ENCODE measurements at regions not wholly inside any gene's neighbourhood (a gene's known extent, or its start where the extent isn't known, plus 50 kb on each side); places are given as distances from the start of the nearest gene placed in this dataset.

DNA sequence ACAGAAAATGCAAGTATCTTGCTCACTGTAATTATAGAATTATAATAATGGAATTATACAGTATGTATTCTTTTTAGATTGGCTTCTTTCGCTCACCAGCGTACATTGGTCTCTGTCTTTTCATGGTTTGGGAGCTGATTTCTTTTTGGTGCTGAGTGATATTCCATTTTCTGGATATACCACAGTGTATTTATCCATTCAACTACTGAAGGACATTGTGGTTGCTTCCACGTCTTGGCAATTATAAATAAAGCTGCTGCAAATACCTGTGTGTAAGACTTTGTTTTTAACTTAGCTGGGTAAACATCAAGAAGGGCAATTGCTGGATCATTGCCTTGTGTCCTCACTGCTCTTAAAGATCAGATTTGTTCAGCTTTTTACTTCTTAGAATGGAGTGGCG lies 55.3 kb downstream of the SEPTIN7 start:
- TF ChIP-seq, protein P1, sequence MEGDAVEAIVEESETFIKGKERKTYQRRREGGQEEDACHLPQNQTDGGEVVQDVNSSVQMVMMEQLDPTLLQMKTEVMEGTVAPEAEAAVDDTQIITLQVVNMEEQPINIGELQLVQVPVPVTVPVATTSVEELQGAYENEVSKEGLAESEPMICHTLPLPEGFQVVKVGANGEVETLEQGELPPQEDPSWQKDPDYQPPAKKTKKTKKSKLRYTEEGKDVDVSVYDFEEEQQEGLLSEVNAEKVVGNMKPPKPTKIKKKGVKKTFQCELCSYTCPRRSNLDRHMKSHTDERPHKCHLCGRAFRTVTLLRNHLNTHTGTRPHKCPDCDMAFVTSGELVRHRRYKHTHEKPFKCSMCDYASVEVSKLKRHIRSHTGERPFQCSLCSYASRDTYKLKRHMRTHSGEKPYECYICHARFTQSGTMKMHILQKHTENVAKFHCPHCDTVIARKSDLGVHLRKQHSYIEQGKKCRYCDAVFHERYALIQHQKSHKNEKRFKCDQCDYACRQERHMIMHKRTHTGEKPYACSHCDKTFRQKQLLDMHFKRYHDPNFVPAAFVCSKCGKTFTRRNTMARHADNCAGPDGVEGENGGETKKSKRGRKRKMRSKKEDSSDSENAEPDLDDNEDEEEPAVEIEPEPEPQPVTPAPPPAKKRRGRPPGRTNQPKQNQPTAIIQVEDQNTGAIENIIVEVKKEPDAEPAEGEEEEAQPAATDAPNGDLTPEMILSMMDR (conservative IDR thresholded peaks at IDR 0.05), result no peak
- Histone ChIP-seq H2BK120ac (ENCODE audit: low read depth, low read length, poor library complexity, severe bottlenecking) (no peak overlapping the region), H2AFZ (ENCODE audit: low read length) (no peak overlapping the region), H3K23me2 (ENCODE audit: insufficient read length, low read depth, low read length, poor library complexity, severe bottlenecking) (no peaks in the 10 kb centered on the region), H3K79me2 (ENCODE audit: insufficient read depth, low read length) (peaks cover 2% of the 10 kb centered on the region; the same call in 1 of the 2 replicates), H3K9ac (ENCODE audit: extremely low read depth, insufficient read length, low read length) (no peak overlapping the region), H3K56ac (ENCODE audit: insufficient read length, low read depth, low read length) (no peak overlapping the region), H3K9me3 (ENCODE audit: control insufficient read depth, low read depth, low read length) (no peaks in the 10 kb centered on the region), H2BK15ac (ENCODE audit: low read depth, low read length) (no peak overlapping the region), H3K27me3 (ENCODE audit: insufficient read depth, low read length) (no peaks in the 10 kb centered on the region), H2BK20ac (ENCODE audit: low read depth, low read length, poor library complexity, severe bottlenecking) (no peak overlapping the region), H3K27ac (ENCODE audit: insufficient read length, low read depth, low read length) (no peak overlapping the region), H3K4me2 (ENCODE audit: insufficient read depth, insufficient read length, low read length) (no peak overlapping the region), H3K14ac (ENCODE audit: insufficient read depth, low read length) (no peak overlapping the region), H3K79me1 (ENCODE audit: insufficient read depth, low read depth, low read length, poor library complexity, severe bottlenecking) (peaks cover 6% of the 10 kb centered on the region), H2AK5ac (ENCODE audit: insufficient read length, low read length) (no peak overlapping the region), H2BK5ac (ENCODE audit: insufficient read length, low read length) (no peak overlapping the region), H4K20me1 (ENCODE audit: control insufficient read depth, insufficient read depth, insufficient read length) (no peaks in the 10 kb centered on the region), H3K18ac (ENCODE audit: insufficient read length, low read depth, low read length) (no peak overlapping the region), H4K91ac (ENCODE audit: insufficient read length, low read depth, low read length) (no peak overlapping the region), H3K4me1 (ENCODE audit: insufficient read depth, low read length) (no peaks in the 10 kb centered on the region; the same call in 1 of the 2 replicates), H3T11ph (ENCODE audit: low read length) (no peak overlapping the region), H4K5ac (ENCODE audit: insufficient read length, low read depth, low read length) (no peak overlapping the region), H4K8ac (replicated peaks; ENCODE audit: insufficient read length, low read depth, low read length) (no peak overlapping the region), H3K23ac (ENCODE audit: insufficient read length, low read depth, low read length) (no peak overlapping the region), H3K4ac (ENCODE audit: low read depth, low read length) (no peak overlapping the region), H2BK12ac (ENCODE audit: insufficient read length, low read depth, low read length) (no peak overlapping the region)
- no peak overlapping the region for H3K4me3 Mint-ChIP-seq
- peaks cover 6% of the 10 kb centered on the region in 2 experiments; a peak in 3 of 4 replicates for H3K4me1 Mint-ChIP-seq
- no peaks in the 10 kb centered on the region for H3K27me3 Mint-ChIP-seq (ENCODE audit: low read depth)
- H3K9me3 Mint-ChIP-seq, result peaks cover 9 to 10% of the 10 kb centered on the region in 2 experiments; a peak in 4 of 5 replicates
- H3K27ac Mint-ChIP-seq, result no peak overlapping the region
- no CpG with 5 or more reads among the region's 4 CpGs for WGBS (ENCODE audit: extremely low coverage, insufficient read length, low lambda C conversion rate)
- DNase-seq, result no peak
- H3K36me3 Mint-ChIP-seq (ENCODE audit: insufficient read depth in 1 of 3, low read depth in 3 of 3), result peaks cover 20 to 32% (median 28%) of the 10 kb centered on the region in 3 experiments
